HG03025 (cell line): ENCODE measurements at regions not wholly inside any gene's neighbourhood (a gene's known extent, or its start where the extent isn't known, plus 50 kb on each side); places are given as distances from the start of the nearest gene placed in this dataset.
"Not testable (repeated sequence)": the region's sequence is repeated elsewhere in the genome, so short reads cannot be mapped to it uniquely, and the experiment has no call there.

Source experiments
- ATAC-seq: cut with Tn5 transposase; IDR thresholded peaks from one replicate; pipeline ENCODE4 v1.9.1; 2021; ENCODE audit warnings: mild to moderate bottlenecking, moderate library complexity; ENCODE audit not compliant: unreplicated experiment, low FRiP score

GRCh38 chr11:97883086-97883485 is 1137.7 kb upstream of the CNTN5 start:
- ATAC-seq, result no peak

DNA sequence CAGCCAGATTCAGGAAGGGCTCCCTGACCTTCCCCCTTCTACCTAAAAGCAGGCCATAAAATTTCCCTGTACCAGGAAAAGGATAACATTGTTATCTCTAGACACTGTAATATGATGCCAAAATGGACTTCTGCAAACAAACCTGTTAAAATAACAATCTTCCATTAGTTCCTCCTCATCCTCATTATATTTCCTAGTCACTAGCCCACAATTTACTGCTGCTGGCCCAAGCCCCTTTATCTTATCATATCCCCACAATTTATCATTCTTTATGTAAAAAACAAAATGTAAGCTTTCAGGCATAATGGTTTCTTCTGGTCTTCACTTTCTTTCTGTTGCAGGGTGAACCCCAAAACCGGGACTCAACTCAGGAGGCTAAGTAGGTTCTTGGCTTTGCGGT is 1132.1 kb upstream of the CNTN5 start:
- ATAC-seq, result no peak

GRCh38 chr11:97890466-97890865 is 1130.3 kb upstream of the CNTN5 start:
- ATAC-seq, result no peak

DNA sequence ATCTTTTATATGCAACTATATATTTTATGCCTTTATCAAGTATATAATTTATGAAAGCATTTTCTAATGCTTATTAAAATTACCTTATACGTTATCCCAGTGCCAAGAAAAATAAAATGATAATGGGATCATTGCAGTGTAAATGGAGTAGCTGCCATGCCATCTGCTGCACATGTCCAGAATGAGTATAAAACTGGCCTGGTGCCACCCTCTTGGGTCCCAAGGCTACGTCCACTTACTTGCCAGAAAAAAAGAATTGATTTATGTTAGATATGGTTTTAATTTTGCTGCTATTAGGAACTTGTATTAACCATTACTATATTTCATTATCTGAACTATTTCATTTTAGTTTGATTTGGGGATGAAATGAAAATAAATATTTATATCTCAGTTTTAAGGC is 1127.1 kb upstream of the CNTN5 start:
- ATAC-seq, result no peak

- no peak for ATAC-seq
Observed at GRCh38 chr11:97894978-97895377, 1125.8 kb upstream of the CNTN5 start.

- no peak for ATAC-seq
Observed at GRCh38 chr11:97895572-97895971, 1125.2 kb upstream of the CNTN5 start.

DNA sequence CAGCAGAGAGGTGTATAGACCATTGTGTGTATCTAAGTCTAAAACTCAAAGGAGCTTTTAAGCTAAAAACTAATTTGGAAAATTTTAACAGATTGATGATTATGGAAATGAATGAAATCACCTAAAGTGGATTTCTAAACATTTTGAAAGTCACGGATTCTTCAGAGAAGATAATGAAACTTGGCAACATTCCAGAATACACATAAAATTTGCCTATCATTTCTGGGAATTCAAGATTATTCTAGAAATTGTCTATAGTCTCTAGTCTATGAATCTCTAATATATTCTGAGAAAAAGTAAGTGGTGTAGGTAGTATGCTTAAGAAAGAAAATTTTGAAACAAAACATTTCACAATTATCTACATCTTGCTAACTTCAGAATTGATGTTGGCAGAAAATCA is 1117.9 kb upstream of the CNTN5 start:
- ATAC-seq, result no peak

DNA sequence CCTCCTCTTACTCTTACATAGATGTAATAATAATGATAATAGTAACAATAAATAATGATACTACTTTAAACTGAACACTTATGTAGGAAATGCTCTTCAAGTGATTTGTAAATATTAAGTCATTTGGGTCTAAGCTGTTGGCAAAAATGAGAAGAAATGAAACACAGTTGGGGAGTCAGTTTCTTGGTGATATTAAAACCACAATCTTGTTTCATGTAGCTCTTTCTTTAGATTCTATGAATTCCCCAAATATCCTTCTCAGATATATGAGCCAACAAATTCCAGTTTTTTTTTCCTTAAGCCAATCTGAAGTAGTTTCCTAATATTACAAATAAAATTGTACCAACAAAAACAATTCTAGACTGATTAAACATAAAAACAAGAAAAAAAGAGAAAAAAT is 1115.6 kb upstream of the CNTN5 start:
- no peak for ATAC-seq

GRCh38 chr11:97905671-97906070 is 1115.1 kb upstream of the CNTN5 start:
- no peak for ATAC-seq

DNA sequence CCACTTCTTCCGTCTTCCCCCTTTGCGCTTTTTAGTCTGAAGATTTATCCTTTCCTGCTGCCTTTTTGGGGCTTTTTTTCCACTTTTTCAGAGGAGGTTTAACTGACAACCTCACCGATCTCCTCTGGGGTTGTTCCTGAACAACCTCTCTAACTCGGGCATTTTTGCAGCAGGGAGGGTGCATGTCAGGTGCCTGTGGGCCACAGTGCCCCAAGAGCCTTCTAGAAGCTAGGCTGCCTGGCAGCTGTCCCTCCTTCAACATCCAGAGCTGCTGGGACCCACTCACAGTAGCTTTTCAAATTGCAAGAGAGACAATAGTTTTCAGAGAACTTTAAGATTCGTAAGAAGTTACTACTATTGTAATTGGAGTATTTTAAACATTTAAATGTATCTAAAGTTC is 1112.4 kb upstream of the CNTN5 start:
- ATAC-seq, result no peak

- ATAC-seq, result no peak
Observed at GRCh38 chr11:97909614-97910399, 1110.9 kb upstream of the CNTN5 start.

- ATAC-seq, result no peak
Observed at GRCh38 chr11:97912629-97913028, 1108.1 kb upstream of the CNTN5 start.

DNA sequence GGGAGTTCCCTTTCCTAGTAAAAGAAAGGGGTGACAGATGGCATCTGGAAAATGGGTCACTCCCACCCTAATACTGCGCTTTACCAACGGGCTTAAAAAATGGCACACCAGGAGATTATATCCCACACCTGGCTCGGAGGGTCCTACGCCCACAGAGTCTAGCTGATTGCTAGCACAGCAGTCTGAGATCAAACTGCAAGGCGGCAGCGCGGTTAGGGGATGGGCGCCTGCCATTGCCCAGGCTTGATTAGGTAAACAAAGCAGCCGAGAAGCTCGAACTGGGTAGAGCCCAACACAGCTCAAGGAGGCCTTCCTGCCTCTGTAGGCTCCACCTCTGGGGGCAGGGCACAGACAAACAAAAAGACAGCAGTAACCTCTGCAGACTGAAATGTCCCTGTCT is 1097.8 kb upstream of the CNTN5 start:
- ATAC-seq, result not testable (repeated sequence)

- ATAC-seq, result no peak
Observed at GRCh38 chr11:97934572-97935208, 1086.1 kb upstream of the CNTN5 start.

DNA sequence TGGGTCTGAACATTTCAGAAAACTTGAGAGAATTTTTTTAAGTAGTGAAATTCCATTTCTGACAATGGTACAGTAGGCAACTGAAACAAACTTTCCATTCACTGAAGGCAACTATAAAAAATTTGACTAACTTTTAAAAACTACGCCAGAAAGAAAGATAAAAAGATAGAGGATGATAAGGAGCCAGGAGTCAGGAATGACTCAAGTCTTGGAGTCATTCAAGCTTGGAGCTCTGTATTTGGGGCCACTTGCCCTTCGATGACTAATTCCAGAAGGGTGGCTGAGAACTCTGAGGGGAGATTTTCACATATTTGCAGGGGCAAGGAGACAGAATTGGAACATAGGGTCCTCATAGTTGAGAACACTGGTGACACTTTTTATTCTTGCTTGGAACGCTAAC is 1083.2 kb upstream of the CNTN5 start:
- ATAC-seq, result no peak

GRCh38 chr11:97938789-97939188 is 1082.0 kb upstream of the CNTN5 start:
- ATAC-seq, result no peak

GRCh38 chr11:97943493-97943892 is 1077.3 kb upstream of the CNTN5 start:
- ATAC-seq, result no peak

DNA sequence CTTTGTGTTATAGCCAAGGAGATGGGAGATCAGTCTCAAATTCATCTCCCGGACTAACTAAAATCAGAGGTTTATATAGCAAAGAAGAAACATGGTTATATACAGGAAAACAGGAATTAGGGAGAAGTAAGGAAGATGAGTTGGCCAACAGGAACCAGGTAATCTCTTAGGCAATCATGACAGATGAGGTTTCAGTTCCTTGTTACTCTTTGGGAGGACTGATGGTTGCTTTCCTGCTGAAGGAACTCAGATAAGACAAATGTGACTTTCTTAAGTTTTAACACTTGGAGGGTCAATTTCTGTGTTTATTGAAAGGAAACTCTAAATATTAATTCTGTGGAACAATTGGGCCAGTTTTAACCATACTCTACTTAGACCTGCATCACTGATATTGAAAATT is 1072.0 kb upstream of the CNTN5 start:
- ATAC-seq, result no peak

DNA sequence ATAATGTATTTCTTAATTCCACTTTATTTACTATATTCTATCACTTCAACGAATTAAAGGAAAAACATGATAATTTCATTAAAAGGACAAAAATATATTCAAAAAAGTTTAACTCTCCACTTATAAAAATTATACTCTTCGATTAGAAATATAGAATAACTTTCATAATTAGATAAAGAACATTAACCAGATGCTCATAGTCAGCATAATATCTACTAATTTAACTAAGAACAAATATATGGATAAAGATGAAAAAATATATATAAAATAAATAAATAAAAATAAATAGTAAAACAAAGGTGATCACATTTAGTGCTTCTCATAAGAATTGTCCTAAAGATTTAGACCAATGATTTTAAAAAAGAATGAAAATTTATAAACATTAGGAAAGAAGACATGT is 1065.2 kb upstream of the CNTN5 start:
- no peak for ATAC-seq

- no peak for ATAC-seq
Observed at GRCh38 chr11:97956904-97957303, 1063.8 kb upstream of the CNTN5 start.

DNA sequence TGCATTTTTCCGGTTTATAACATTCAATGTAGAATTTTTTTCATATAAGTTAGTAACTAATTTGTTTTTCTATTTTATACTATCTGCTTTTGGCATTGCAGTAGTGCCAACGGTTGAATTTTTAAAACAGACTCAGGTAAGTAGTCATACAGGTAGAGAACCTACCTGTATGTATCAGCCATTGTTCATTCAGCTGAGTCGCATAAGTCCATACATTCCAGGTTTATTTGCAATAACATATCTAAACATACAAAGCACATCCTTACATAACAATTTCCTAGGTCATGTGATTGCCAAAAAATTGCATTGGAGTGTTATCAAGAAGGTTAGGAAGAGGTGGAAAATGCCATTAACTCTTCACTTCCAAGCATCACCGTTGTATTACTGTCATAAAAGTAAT is 1059.3 kb upstream of the CNTN5 start:
- ATAC-seq, result no peak

DNA sequence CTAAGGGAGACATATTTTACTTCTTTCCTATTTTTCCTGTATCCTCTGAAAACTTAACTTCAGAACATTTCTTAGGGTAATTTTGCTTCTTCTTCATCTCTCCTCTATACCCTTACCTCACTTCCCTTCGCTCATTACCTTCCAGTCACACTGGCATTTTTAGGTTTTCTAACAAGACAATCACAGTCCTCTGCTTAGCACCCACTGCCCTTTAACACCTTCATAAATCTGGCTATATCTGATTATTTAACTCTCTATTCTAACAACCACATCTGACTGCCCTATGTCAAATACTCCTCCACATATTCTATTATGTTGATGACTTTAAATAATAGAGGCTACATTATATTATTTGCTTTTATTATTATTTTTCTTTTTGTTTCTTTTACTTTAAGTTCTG is 1058.0 kb upstream of the CNTN5 start:
- no peak for ATAC-seq
